GM19324 (cell line): ENCODE measurements at regions not wholly inside any gene's neighbourhood (a gene's known extent, or its start where the extent isn't known, plus 50 kb on each side); places are given as distances from the start of the nearest gene placed in this dataset.
"Not testable (repeated sequence)": the region's sequence is repeated elsewhere in the genome, so short reads cannot be mapped to it uniquely, and the experiment has no call there.

Experiments used
- ATAC-seq: cut with Tn5 transposase; IDR thresholded peaks from one replicate; pipeline ENCODE4 v1.9.1; 2021; ENCODE audit warnings: mild to moderate bottlenecking, moderate library complexity; ENCODE audit not compliant: unreplicated experiment, low FRiP score

DNA sequence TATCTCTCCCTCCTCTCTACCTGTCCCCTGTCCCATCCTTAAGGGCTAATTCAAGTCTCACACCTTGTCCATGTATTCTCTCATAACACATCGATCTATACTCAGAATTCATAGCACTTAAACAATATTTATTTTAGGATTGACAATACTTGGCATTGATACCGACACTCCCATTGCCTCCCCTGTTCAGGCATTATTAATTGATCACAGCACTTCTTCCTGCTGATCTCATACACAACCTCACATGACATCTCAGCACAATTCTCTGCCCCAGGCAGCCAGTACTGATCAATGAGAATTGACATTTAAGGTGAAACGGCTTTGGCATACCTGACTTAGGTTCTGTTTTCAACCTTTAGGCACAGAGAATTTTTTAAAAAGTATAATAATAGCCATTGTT lies 582.4 kb upstream of the BRINP1 start:
- no peak for ATAC-seq

DNA sequence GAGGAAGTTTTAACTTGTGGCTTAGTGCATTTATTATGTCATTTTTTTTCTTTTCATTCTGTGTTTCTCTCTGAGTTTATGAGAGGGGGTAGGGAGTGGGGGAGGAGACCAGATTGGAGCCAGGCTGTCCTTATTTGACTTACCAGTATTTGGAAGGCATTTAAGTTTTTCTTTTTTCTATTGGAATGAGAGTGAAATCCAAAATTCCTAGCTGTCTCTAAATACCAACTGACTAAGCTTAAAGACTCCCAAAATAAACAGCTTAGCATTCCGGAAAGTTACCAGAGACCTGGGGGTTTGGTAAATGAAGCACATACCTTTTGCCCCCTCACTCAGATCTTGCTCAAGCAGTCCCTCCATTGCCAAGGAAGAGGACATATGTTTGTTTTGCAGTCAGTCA lies 581.9 kb upstream of the BRINP1 start:
- no peak for ATAC-seq

DNA sequence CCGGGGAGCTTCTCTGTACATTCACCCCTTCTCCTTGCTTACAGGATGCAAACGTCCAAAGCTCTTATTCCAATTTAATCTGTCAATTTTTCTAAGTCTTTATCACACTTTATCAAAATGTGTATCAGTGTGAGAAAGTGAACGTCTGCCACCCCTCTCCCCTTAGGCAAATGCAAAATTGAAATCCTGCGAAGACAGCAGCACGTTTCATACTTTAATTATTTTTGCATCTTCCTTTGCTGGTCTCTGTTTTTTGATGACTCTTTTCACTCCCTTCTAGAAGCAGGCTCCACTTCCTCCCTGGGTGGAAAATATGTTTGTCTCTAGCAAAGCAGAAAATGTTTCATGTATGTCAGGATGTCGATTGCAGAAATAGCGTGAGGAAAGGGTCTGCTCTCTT lies 576.5 kb upstream of the BRINP1 start:
- ATAC-seq, result no peak

- no peak for ATAC-seq
Measured at GRCh38 chr9:119941091-119941490, 571.9 kb upstream of the BRINP1 start.

DNA sequence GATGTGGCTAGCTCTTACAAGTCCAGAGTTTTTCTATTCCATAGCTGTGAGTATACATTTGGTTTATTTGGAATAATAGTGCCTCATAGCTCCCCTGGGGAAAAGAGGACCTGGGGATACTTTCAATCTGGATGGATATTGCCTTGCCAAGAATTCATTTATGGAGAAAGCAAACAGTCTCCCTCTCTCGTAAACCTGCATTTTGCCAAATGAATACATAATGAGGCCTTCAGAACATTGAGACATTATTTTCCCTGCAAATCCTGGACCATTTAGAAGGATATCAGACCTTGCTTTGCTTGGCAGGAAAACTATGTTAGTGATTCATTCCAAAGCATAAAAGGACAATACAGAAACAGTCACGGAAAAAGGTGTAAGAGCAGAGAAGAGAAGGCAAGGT lies 569.6 kb upstream of the BRINP1 start:
- no peak for ATAC-seq

DNA sequence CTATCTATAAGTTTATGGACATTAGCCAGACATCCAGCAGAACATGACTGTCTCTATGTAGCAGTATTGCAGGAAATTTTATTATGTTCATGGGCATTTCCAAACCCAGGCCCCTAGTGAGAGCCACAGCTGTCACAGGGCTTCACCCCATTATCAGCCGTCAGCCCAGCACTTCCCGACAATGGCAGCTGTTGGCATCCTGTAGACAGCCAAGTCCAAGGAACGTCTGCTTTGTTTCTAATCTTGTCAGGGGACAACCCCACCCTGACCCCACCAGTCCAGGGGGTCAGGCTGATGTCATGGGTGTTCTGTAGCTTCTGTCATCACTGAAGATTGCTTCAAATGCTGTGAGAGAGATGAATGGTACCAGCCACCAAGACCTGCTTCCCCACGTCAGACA lies 565.3 kb upstream of the BRINP1 start:
- ATAC-seq, result no peak

GRCh38 chr9:119933191-119933590 lies 564.0 kb upstream of the BRINP1 start:
- ATAC-seq, result no peak

GRCh38 chr9:119924736-119925135 lies 555.5 kb upstream of the BRINP1 start:
- ATAC-seq, result no peak

GRCh38 chr9:119917175-119917574 lies 547.9 kb upstream of the BRINP1 start:
- ATAC-seq, result no peak

GRCh38 chr9:119907056-119907455 lies 537.8 kb upstream of the BRINP1 start:
- ATAC-seq, result no peak

DNA sequence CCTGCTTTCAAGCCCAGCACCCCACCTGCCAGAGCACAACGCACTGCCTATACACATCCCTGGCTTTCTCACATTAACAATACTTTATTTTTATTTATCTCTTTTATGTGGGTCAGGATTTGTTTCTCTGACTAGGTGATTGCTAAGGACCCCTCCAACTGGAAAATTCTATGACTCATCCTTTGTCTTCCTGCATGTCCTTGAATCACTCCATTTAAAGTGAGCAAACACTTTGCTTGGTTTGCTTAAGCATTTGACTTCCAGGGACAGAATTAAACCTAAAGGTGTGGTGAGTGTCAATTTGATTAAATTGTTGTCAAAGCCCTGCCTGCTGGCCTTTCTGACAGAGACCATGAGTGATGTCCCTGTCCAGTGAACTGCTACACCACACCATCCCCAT lies 536.5 kb upstream of the BRINP1 start:
- ATAC-seq, result no peak

DNA sequence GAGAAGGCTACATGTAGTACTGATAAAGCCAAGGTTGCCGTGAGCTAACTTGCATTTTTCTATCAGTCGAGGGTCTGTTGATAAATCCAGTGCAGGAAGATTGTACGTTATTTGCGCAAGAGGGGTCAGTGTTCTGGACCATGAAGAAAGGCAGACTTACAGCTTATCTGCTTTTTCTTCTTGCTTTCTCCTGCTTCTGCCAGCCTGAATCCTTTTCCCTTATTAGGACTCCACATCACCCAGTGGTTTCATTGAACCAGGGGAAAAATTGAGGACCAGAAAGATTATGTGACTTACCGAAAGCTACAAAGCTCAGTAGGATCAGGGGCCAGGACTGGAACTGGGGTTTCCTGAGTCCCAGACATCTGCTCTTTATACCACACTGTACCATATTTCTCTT lies 534.6 kb upstream of the BRINP1 start:
- no peak for ATAC-seq

DNA sequence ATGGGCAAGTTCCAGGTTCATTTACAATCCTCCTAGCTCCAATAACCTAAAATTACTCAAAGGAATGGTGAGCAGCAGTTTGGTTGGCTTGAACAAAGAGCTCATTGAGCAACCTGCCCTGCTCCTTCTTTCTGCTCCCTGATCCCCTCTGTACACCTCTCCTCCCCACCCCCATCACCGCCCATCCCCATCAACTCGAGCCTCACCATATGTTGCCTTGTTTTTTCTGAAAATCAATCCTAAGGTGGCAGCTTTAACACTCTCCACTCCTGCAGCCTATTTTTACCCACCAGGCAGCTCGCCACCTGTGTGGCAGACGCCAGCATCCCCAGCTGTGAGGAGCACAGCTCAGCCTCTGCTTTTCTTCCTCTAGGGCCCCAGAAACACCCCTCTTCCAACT lies 533.4 kb upstream of the BRINP1 start:
- ATAC-seq, result no peak

GRCh38 chr9:119898316-119898715 lies 529.1 kb upstream of the BRINP1 start:
- no peak for ATAC-seq

- ATAC-seq, result no peak
Measured at GRCh38 chr9:119884438-119884837, 515.2 kb upstream of the BRINP1 start.

DNA sequence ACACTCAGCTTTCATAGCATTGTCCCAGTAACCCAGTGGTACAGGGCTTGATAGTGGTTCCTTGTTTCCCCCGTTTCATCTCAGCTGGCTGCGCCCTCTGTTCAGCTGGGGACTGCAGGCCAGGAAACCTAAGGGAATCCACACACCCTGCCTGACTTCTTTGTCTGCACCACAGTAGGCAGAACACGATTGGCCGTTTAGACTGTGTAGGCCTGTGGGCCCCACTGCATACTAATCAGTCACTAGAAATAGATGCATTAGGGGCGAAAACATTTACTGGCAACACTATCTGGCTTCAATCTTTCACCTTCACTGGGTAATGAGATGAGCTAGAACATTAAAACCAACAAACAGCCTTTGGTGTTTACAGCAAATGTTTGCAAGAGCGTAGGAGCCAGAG lies 512.7 kb upstream of the BRINP1 start:
- no peak for ATAC-seq

DNA sequence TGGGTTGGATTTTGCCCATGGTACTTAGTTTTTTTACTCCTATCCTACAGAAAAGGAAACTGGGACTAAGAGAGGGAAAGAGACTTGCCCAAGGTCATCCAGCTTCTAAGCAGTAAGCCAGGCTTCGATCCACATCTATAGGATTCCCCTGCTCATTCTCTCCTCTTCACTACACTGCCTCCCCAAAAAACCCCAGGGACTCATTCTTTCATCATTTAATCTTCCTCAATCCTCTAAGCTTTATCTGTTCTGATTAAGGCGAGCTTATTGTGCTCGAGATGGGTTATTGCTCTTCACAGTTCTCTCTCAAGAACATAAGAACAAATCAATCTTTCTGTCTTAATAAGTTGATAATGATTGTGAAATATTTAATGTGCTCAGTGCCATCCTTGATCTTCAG lies 511.1 kb upstream of the BRINP1 start:
- no peak for ATAC-seq

- no peak for ATAC-seq
Measured at GRCh38 chr9:119877306-119877705, 508.1 kb upstream of the BRINP1 start.

DNA sequence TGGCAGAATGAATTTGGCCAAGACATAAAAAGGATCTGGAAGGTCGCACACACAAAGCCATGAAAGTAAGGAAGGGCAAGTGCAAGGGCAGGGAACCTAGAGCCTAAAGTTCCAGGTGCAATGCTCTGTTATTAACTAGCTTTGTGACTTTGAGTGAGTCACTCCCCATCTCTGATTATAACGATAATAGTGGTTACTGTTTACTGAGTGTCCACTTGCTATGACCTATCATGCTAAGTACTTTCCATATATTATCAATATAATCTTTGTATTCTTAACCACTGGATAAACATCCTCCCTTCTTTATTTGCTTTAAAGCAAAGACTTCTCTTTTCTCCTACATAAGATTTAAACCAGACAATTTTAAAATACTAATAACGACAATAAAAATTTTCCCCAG lies 504.6 kb upstream of the BRINP1 start:
- no peak for ATAC-seq

- ATAC-seq, result not testable (repeated sequence)
Measured at GRCh38 chr9:119870251-119870650, 501.0 kb upstream of the BRINP1 start.

DNA sequence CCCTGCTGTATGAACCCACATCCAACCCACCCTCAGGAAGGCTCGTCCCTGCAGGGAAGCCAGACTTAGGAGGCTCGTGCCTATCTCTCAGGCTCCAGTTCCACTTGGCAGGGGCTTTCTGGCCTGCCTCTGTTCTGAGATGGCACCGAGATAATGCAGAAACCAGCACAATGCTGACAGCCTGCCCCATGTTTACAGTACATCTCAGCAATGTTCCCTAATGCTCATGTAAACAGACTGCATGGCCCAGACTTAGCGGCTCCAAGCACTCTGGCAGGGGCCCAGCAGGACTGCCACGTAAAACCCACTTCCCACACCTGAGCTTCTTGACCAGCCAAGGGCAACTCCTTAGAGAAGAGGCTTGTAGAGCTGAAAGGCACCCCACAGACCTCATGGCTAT lies 499.5 kb upstream of the BRINP1 start:
- no peak for ATAC-seq

GRCh38 chr9:119861842-119862241 lies 492.6 kb upstream of the BRINP1 start:
- no peak for ATAC-seq

- ATAC-seq, result no peak
Measured at GRCh38 chr9:119859128-119859527, 489.9 kb upstream of the BRINP1 start.

DNA sequence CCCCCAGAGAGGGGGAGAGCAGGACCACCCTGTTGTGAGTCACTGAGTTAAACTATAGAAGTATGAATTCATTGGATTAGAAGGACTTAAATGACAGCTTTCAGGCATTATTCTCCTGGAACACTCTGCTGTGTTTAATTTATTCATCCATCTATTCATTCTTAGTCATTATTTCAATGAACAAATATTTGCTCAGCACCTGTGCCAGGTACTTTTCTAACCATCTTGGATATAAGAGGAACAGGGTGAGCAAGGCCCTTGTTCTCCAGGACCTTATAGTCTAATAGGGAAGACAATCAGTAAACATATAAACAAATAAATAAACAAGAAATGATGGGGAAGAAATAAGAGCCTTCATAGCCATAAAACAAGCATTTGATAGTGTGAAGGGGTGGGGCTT lies 483.9 kb upstream of the BRINP1 start:
- no peak for ATAC-seq
